Right cardiac atrium (tissue), 5 donors: ENCODE measurements at regions not wholly inside any gene's neighbourhood (a gene's known extent, or its start where the extent isn't known, plus 50 kb on each side); places are given as distances from the start of the nearest gene placed in this dataset.
"Not testable (repeated sequence)": the region's sequence is repeated elsewhere in the genome, so short reads cannot be mapped to it uniquely, and the experiment has no call there.

ENCODE experiments used
- ATAC-seq, 2 donors: fragments of 200-7000 bp; cut with Tn5 transposase; one replicate each; pipeline versions ENCODE4 v1.8.0 to v1.9.1; 2020; ENCODE audit warnings: moderate library complexity in 2 of 2, mild to moderate bottlenecking in 1 of 2
- DNase-seq, 3 donors: peaks; one replicate each; pipeline ENCODE4 v3.0.0-alpha.2; 2020
- H3K27ac ChIP-seq: one replicate; pipeline ENCODE4 v1.5.1; 2013; ENCODE audit warnings: mild to moderate bottlenecking, low read length, control low read depth, moderate library complexity
- H3K27me3 ChIP-seq: one replicate; pipeline ENCODE4 v1.6.1; 2013; ENCODE audit not compliant: control insufficient read depth, insufficient read depth
- H3K4me1 ChIP-seq: one replicate; pipeline ENCODE4 v1.6.1; 2013; ENCODE audit warnings: low read length; ENCODE audit not compliant: control insufficient read depth, insufficient read depth
- H3K4me3 ChIP-seq: one replicate; pipeline ENCODE4 v1.5.1; 2013; ENCODE audit warnings: low read length, control low read depth
- H3K9me3 ChIP-seq: one replicate; pipeline ENCODE4 v1.6.1; 2013; ENCODE audit warnings: low read length; ENCODE audit not compliant: control insufficient read depth
- WGBS: extraction: QIAGEN DNeasy Blood & Tissue Kit; methylation state at CpG from one replicate; pipeline ENCODE4 v1.1.7; 2013; 5-methylcytosine and 5-hydroxymethylcytosine counted together
- intact Hi-C, 4 donors: fragments of 100-400 bp; cut with DNase I; formaldehyde crosslinking; loops; one replicate each; pipeline versions ENCODE4 v1.11.0 to v1.14.0; 2022 to 2023
- donor health status: healthy with polysubstance abuse.
- donor health status: DM: no; HTN: yes; CAD: no.
- donor health status: DM: no; HTN: no; CAD: no.
- donor health status: DM: no; HTN: yes; CAD: no; lungs with severe emphysema.
- donor health status: DM: yes; HTN: yes; CAD: no.

DNA sequence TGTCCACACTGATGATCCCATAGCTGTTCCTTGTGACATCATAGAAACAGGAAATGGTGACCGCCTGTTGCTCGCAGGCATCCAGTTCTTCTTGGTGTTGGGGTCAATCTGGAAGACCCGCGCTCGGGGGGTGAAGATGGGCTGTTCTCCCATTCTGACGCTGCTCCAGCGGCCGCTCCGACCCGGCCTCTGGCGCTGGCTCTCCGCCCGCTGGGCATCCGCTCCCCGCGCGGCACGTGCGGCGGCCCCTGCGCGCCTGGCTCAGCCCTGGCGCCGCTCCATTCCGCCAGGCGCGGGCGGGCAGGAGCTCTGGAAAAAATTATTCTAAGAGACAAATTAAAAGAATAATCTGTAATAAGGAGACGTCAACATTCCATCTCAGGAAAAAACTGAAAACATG is 761.1 kb downstream of the TMEM121 start:
- no peaks in the 10 kb centered on the region for H3K27me3 ChIP-seq
- no peaks in the 10 kb centered on the region for H3K4me1 ChIP-seq
- ATAC-seq (no peak), DNase-seq (no peak)
- 85% methylated on average over 29 of the region's 29 CpGs for WGBS
- H3K4me3 ChIP-seq = no peak overlapping the region
- no peak overlapping the region for H3K27ac ChIP-seq
- H3K9me3 ChIP-seq = no peaks in the 10 kb centered on the region
- intact Hi-C loops = no loop called here

DNA sequence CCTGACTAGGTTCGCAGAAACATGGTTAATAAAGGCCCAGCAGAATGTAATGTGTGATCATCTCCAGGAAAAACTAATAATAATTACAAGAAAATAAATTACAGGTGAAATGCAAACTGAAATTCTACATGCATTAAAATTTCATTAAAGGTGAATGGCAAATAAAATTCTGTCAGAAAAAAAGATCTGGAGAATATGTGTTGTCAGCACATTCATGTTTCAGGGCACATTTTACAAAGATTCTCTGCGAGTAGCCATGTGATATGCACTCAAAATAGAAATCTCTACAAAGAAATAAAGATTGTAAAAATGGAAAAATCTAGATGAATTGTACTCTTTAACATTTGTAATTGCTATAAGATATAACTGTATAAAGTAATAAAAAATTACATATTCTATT is 765.2 kb downstream of the TMEM121 start:
- Histone ChIP-seq H3K4me1 (no peaks in the 10 kb centered on the region), H3K27ac (no peak overlapping the region), H3K27me3 (no peaks in the 10 kb centered on the region), H3K9me3 (no peaks in the 10 kb centered on the region), H3K4me3 (no peak overlapping the region)
- no peak for DNase-seq
- intact Hi-C loops = no loop called here
- WGBS = 53% methylated on average over 2 of the region's 2 CpGs
- ATAC-seq = no peak

DNA sequence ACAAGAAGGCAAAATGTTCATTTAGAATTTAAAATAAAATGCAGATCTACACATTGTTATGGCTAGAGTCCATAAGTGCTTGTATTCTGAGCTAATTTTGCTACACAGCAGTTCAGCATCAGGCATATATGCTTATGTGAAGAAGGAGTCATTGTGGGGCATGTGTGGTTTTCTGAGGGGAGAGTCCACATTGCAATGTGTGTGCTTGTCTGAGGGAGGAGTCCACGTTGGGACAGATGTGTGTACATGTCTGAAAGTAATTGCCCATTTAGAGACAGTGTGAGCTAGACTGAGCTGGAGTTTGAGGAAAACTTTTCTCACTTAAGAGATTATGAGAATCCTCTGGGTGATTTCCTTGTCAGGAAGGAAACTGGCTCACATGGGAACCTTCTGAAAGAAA is 767.9 kb downstream of the TMEM121 start:
- no peak for DNase-seq
- no peak overlapping the region for H3K4me3 ChIP-seq
- H3K27me3 ChIP-seq = no peaks in the 10 kb centered on the region
- WGBS = 3% methylated on average over 1 of the region's 1 CpG
- no peaks in the 10 kb centered on the region for H3K4me1 ChIP-seq
- no peaks in the 10 kb centered on the region for H3K9me3 ChIP-seq
- H3K27ac ChIP-seq = no peak overlapping the region
- intact Hi-C loops = no loop called here
- no peak for ATAC-seq

DNA sequence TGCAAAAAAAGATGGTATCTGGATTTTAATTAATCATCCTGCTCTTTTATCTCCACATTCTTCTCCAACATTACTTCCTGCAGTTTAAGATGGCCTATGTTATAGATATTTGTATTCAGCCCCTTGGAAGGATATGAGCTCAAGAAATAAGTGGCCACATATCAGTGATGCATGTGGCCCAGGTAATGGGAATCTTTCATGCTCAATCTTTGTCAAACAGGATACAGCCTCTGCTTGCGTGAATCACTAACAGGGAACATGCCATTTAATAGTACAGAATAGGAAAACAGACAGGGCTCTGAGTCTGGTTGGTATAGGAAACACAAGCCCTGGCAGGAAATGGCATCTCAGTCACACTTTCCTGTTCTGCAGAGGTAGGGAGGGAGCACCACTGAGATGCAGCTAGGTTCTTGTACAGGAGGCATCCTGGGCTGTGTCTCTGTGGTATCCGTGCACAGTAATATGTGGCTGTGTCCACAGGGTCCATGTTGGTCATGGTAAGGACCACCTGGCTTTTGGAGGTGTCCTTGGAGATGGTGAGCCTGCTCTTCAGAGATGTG is 774.6 kb downstream of the TMEM121 start:
- ATAC-seq, intact Hi-C loops: not testable (repeated sequence)
- WGBS = 54% methylated on average over 2 of the region's 2 CpGs

DNA sequence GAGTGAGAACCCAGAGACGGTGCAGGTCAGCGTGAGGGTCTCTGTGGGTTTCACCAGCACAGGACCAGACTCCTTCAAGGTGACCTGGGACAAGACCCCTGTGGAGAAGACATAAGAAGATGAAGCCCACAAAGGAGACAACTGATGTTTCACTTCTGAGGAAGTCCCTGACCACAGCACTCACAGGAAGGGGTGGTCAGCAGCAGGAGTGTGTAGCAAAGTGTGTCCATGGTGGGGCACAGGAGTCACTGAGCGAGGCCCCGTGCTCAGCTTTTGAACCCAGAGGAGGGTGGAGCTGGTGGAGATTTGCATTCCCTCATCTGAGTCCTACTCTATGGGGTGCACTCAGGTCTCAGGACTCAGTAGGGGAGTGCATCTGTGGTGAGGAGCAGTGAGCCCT is 775.2 kb downstream of the TMEM121 start:
- intact Hi-C loops, H3K9me3 ChIP-seq, H3K4me1 ChIP-seq, ATAC-seq, DNase-seq, H3K27me3 ChIP-seq, H3K27ac ChIP-seq, H3K4me3 ChIP-seq: not testable (repeated sequence)
- 66% methylated on average over 4 of the region's 4 CpGs for WGBS

More for the DNA sequence above, 774.6 kb downstream of the TMEM121 start:
- H3K4me1 ChIP-seq, H3K27ac ChIP-seq, H3K4me3 ChIP-seq, H3K27me3 ChIP-seq, DNase-seq, H3K9me3 ChIP-seq: not testable (repeated sequence)

DNA sequence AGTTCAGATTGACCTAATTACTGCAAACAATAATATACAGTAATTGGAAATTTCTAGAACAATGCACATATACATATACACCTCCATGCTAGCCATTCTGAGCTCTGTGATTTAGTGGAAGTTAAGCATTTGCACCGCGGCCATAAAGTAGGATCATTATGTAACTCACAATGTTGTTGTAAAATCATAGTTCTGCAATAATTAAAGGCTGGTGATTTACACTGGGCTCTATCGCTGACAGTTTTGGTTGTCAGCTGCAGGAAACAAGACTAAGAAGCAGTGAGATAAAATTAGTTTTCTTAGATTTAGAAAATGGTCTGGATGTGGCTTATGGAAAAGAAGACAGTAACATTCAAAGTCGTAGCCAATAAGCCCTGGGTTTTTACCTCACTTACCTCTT is 776.3 kb downstream of the TMEM121 start:
- H3K4me3 ChIP-seq = no peak overlapping the region
- H3K9me3 ChIP-seq = no peaks in the 10 kb centered on the region
- intact Hi-C loops = no loop called here
- no peak overlapping the region for H3K27ac ChIP-seq
- ATAC-seq (no peak), DNase-seq (no peak)
- WGBS = 57% methylated on average over 4 of the region's 4 CpGs
- H3K4me1 ChIP-seq = no peaks in the 10 kb centered on the region
- H3K27me3 ChIP-seq = no peaks in the 10 kb centered on the region

DNA sequence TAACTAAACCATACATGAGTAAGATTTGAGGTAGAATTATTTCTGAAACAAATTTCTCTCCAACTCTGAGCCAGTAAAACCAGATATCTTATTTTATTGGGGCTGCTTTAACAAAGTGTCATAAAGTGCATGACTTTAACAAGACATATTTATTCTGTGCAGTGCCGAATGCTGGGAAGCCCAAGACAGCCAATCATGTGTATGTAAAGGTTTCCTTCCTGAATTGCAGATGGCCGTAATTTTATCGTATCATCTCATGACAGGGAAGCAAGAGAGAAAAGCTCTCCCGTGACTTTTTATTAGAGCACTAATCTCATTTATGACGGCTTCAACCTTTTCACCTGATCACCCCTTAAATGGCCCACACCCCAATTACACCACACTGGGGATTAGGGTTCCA is 777.9 kb downstream of the TMEM121 start:
- DNase-seq = no peak
- no peak overlapping the region for H3K27ac ChIP-seq
- intact Hi-C loops = no loop called here
- 61% methylated on average over 5 of the region's 5 CpGs for WGBS
- no peaks in the 10 kb centered on the region for H3K9me3 ChIP-seq
- no peak for ATAC-seq
- no peaks in the 10 kb centered on the region for H3K4me1 ChIP-seq
- no peaks in the 10 kb centered on the region for H3K27me3 ChIP-seq
- H3K4me3 ChIP-seq = no peak overlapping the region

DNA sequence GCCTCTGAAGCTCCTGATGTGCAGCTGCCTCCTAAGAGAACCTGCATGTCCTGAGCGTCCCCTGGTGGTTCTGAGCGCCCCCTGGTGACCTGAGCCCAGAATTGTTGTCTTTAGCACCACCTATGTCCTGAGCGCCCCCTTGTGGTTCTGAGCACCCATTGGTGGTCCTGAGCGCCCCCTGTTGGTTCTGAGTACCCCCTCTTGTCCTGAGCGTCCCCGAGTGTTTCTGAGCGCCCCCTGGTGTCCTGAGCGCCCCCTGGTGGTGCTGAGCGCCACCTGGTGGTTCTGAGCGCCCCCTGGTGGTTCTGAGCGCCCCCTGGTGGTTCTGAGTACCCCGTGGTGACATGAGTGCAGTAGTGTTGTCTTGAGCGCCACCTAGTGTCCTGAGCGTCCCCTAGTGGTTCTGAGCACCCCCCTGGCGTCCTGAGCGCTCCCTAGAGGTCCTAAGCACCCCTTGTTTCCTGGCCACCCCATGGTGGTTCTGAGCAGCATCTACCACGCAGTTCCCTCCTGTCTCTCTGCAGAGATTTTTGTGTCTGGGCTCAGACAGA is 782.5 kb downstream of the TMEM121 start:
- no peaks in the 10 kb centered on the region for H3K4me1 ChIP-seq
- H3K9me3 ChIP-seq = no peaks in the 10 kb centered on the region
- 40% methylated on average over 17 of the region's 17 CpGs for WGBS
- H3K27ac ChIP-seq = no peak overlapping the region
- no peak for ATAC-seq
- no peak overlapping the region for H3K4me3 ChIP-seq
- H3K27me3 ChIP-seq = no peaks in the 10 kb centered on the region
- DNase-seq = peak in 1 of 3 donors; percentile 62
- intact Hi-C loops = no loop called here

DNA sequence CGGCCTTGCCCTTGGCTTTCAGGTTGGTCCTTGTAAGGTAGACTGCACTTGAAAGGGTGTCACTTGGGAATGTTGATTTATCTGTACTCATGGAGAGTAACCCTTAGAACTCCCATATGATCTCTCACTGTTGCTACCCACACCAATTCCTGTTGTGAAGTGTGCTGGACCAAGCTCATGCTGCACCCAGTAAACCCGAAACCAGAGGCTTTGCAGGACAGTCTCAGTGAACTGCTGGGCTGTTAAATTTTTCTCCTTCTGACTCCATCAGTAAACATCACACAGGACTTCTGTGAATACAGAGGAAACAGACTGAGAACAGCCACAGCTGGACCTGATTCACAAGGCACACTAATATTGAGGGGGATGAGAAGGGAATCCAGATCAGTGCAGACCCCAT is 783.0 kb downstream of the TMEM121 start:
- no peaks in the 10 kb centered on the region for H3K9me3 ChIP-seq
- 91% methylated on average over 2 of the region's 2 CpGs for WGBS
- intact Hi-C loops = no loop called here
- ATAC-seq = no peak
- no peaks in the 10 kb centered on the region for H3K4me1 ChIP-seq
- DNase-seq = no peak
- no peak overlapping the region for H3K4me3 ChIP-seq
- H3K27me3 ChIP-seq = no peaks in the 10 kb centered on the region
- H3K27ac ChIP-seq = no peak overlapping the region

DNA sequence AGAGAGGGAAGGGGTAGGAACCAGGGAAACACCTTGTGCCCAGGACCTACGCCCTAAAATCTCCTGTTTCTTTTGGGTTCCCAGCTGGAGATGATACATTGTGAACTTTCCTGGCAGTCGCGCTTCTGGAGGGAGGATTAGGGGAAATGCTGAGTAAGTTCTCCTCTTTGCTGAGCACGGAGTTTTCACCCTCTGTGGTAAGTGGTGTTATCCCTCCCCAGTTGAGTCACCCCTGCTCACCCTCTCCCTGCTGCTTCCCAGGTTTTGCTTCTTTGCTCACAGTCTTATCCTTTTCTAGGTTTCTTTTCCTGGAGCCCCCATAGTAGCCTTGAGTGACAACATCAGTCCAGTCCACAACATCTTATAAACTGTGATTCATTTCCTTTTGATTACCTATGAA is 789.1 kb downstream of the TMEM121 start:
- Histone ChIP-seq H3K27ac (no peak overlapping the region), H3K4me1 (no peaks in the 10 kb centered on the region), H3K9me3 (no peaks in the 10 kb centered on the region), H3K4me3 (no peak overlapping the region), H3K27me3 (peaks cover 2% of the 10 kb centered on the region)
- intact Hi-C loops = no loop called here
- DNase-seq (no peak), ATAC-seq (no peak)
- 37% methylated on average over 4 of the region's 4 CpGs for WGBS

DNA sequence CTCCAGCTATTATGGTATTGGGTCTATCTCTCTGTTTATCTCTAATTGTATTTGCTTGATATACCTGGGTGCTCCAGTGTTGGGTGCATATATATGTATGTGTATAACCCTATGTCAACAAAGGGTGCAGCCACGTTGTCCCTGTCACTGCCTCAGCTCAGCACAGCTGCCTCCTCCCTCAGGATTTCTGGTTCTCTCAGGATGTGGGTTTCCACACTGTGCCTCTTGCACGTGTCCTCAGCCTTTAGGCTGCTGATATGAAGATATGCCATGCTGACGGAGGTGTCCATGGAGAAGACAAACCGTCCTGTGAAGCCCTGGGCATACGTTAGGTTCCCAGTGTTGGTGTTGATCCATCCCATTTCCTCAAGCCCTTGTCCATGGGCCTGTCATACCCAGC is 791.2 kb downstream of the TMEM121 start:
- WGBS = 32% methylated on average over 5 of the region's 5 CpGs
- H3K27ac ChIP-seq = no peak overlapping the region
- ATAC-seq (no peak), DNase-seq (no peak)
- no peak overlapping the region for H3K4me3 ChIP-seq
- intact Hi-C loops = no loop called here
- H3K27me3 ChIP-seq = peaks cover 3% of the 10 kb centered on the region
- no peaks in the 10 kb centered on the region for H3K4me1 ChIP-seq
- H3K9me3 ChIP-seq = no peaks in the 10 kb centered on the region

DNA sequence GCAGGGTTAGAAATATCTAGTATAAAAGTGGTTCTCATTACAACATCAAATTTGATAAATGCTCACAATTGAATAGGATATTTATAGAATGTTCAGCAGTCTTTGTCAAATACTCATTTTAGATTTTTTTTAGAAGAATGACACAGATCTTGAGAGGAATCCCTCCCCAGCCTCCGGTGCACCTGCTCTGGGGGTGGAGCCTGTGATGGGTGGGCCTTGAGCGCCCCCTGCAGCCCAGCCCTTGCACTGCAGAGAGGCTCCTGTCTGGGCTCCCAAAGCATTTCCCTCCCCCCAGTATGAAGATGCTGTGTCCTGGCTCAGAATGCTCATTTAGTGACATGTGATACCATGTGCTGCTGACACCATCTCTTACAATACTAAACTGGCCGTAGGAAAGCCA is 792.3 kb downstream of the TMEM121 start:
- no peak for ATAC-seq
- Histone ChIP-seq H3K9me3 (no peaks in the 10 kb centered on the region), H3K4me1 (no peaks in the 10 kb centered on the region), H3K27ac (no peak overlapping the region), H3K4me3 (no peak overlapping the region), H3K27me3 (peaks cover 3% of the 10 kb centered on the region)
- WGBS = 39% methylated on average over 3 of the region's 3 CpGs
- intact Hi-C loops = no loop called here
- peak in 1 of 3 donors; percentile 44 for DNase-seq
